ENCODE measurements at regions not wholly inside any gene's neighbourhood (a gene's known extent, or its start where the extent isn't known, plus 50 kb on each side); places are given as distances from the start of the nearest gene placed in this dataset.
"Not testable (repeated sequence)": the region's sequence is repeated elsewhere in the genome, so short reads cannot be mapped to it uniquely, and the experiment has no call there.

DNA sequence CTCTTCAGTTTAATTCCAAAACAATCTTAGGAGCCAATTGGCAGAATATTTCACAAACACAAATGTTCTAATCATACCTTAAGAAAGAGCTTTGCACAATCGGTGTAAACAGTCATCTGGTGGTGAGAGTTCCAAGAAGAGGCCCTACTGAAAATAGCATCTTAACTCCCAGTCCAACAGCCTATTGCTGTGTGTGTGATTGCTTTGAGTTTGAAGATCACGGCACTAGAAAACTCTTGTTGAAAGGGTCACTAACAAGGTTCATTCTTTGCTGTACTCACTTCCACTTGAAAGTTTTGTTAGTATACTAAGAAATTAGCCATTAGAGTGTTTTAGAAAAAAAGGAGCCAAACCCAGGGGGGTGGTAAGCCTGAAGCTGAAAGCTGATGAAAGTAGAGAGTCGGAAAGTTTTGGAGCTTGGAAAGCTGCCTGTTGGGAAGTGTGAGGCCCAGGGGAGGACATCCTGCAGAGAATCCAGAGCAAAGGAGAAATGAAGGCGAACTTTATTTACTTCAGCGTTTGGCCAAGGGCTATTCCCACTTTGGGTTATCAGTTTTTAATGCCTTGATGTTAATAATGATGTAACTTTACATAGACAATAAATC, 180.3 kb upstream of the GHR start:
- DNase-seq (ENCODE audit: extremely low spot score) = no peak
- TF ChIP-seq, protein P1, sequence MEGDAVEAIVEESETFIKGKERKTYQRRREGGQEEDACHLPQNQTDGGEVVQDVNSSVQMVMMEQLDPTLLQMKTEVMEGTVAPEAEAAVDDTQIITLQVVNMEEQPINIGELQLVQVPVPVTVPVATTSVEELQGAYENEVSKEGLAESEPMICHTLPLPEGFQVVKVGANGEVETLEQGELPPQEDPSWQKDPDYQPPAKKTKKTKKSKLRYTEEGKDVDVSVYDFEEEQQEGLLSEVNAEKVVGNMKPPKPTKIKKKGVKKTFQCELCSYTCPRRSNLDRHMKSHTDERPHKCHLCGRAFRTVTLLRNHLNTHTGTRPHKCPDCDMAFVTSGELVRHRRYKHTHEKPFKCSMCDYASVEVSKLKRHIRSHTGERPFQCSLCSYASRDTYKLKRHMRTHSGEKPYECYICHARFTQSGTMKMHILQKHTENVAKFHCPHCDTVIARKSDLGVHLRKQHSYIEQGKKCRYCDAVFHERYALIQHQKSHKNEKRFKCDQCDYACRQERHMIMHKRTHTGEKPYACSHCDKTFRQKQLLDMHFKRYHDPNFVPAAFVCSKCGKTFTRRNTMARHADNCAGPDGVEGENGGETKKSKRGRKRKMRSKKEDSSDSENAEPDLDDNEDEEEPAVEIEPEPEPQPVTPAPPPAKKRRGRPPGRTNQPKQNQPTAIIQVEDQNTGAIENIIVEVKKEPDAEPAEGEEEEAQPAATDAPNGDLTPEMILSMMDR (IDR thresholded peaks at IDR 0.05; ENCODE audit: control extremely low read depth, extremely low read depth, low read depth, missing control alignments) = no peak
- POLR2A ChIA-PET = no interaction called here
- CTCF ChIA-PET = interaction anchor here (1.1 kb wide), 1 partner anchor 16 kb away, joined by 3 read pairs; no protein-coding TSS in a partner anchor

DNA sequence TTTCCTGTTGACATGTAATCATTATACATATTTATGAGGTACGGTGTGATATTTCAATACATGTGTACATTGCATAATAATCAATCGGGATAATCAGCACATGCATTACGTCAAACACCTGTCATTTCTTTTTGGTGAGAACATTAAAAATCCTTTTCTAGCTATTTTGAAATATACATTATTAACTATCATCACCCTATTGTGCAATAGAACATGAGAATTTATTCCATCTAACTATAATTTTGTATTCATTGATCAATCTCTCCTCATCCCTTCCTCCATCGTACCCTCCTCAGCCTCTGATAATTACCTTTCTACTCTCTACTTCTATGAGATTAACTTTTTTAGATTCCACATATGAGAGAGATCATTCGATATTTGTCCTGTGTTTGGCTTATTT, 170.9 kb upstream of the GHR start:
- DNase-seq (ENCODE audit: extremely low spot score) = no peak
- CTCF ChIA-PET = no interaction called here
- TF ChIP-seq, protein P1 (IDR thresholded peaks at IDR 0.05; ENCODE audit: control extremely low read depth, extremely low read depth, low read depth, missing control alignments) = no peak
- POLR2A ChIA-PET = no interaction called here

DNA sequence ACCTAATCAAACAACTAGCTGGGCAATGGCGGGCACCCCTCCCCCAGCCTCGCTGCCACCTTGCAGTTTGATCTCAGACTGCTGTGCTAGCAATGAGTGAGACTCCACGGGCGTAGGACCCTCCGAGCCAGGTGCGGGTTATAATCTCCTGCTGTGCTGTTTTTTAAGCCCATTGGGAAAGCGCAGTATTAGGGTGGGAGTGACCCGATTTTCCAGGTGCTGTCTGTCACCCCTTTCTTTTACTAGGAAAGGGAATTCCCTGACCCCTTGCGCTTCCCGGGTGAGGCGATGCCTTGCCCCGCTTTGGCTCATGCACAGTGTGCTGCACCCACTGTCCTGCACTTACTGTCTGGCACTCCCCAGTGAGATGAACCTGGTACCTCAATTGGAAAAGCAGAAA, 163.3 kb upstream of the GHR start:
- CTCF ChIA-PET = not testable (repeated sequence)

DNA sequence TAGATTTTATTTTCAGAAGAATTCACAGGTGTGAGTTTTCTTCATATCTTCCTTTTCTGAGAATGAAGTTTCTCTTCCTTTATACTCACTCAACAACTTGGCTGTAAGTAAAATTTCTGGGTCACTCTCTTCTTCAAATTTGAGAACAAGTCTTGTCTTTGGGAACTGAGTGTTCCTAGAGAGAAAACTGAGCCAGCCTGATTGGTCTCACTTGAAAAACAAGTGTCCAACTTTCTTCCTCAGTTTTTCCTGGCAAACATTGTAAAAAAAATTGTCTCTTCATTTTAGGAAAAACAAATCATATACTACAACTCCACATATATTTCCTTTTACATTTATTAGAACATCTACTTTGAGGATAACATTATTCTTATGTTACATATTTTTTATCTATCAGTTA, 156.1 kb upstream of the GHR start:
- POLR2A ChIA-PET = no interaction called here
- TF ChIP-seq, protein P1 (IDR thresholded peaks at IDR 0.05; ENCODE audit: control extremely low read depth, extremely low read depth, low read depth, missing control alignments) = no peak
- DNase-seq (ENCODE audit: extremely low spot score) = no peak
- CTCF ChIA-PET = no interaction called here

More for the DNA sequence above, 163.3 kb upstream of the GHR start:
- DNase-seq (ENCODE audit: extremely low spot score); POLR2A ChIA-PET: not testable (repeated sequence)

DNA sequence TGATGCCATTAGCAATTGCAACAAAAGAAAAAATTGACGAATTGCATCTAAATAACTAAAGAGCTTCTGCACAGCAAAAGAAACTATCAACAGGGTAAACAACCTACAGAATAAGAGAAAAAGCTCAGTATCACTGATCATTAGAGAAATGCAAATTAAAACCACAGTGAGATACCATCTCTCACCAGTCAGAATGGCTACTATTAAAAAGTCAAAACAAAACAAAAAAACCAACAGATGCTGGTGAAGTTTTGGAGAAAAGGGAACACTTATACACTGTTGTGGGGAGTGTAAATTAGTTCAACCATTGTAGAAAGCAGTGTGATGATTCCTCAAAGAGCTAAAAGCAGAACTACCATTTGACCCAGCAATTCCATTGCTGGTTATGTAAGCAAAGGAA, 155.1 kb upstream of the GHR start:
- CTCF ChIA-PET = interaction anchor here (1.0 to 1.4 kb wide), 2 partner anchors 9 to 12 kb away, joined by 3 read pairs; no protein-coding TSS in a partner anchor
- DNase-seq (ENCODE audit: extremely low spot score); POLR2A ChIA-PET: not testable (repeated sequence)

DNA sequence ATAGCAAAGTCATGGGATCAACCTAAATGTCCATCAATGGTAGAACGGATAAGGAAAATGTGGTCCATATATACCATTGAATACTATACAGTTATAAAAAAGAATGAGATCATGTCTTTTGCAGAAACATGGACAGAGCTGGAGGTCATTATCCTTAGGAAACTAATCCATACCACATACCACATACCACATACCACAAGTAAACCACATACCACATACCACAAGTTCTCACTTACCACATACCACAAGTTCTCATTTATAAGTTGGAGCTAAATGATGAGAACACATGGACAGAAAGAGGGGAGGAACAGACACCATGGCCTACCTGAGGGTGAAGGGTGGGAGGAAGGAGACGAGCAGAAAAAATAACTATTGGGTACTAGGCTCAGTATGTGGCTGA, 154.6 kb upstream of the GHR start:
- ChIA-PET CTCF (interaction anchor here (1.0 to 1.4 kb wide), 2 partner anchors 8 to 12 kb away, joined by 3 read pairs; no protein-coding TSS in a partner anchor), POLR2A (no interaction called here)
- TF ChIP-seq, protein P1 (IDR thresholded peaks at IDR 0.05; ENCODE audit: control extremely low read depth, extremely low read depth, low read depth, missing control alignments) = no peak
- DNase-seq (ENCODE audit: extremely low spot score) = no peak

DNA sequence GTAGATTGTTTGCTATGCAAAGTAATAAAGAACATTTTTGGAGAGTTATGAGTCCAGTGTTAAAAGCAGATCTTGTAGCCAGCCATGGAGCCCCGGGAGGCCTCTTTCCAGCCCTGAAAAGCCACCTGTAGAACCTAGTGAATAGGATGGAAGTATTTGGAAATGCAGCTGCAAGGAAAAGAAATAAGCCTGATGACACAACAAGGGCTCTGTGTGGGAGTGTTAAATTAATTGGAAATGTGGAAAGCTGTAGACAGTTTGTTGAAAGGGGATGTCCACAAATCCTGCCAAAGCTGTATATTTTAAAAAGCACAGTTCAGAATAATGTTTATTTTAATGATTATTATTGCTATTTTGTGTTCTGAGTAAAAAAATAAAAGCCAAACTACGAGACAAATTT, 152.5 kb upstream of the GHR start:
- DNase-seq (ENCODE audit: extremely low spot score) = no peak
- TF ChIP-seq, protein P1 (IDR thresholded peaks at IDR 0.05; ENCODE audit: control extremely low read depth, extremely low read depth, low read depth, missing control alignments) = no peak
- POLR2A ChIA-PET = no interaction called here
- CTCF ChIA-PET = no interaction called here

DNA sequence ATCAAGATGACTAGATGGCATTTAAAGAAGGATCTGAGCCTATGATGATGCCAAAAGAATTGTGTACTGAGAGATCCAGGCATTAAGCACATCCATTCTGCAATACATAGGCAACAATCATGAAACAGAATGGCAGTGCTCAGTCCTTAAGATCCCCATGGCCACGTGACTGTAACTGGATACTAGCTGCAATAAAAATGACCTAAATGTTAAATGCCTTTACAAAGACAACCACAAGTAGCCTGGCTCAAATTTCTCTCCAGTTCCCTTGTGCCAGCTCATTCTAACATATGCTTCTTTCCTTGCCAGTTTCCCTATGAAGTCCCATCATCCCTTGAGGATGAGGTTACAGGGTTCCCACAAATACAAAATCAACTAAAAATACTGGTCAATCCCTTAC, 148.3 kb upstream of the GHR start:
- ChIA-PET CTCF (no interaction called here), POLR2A (no interaction called here)
- no peak for DNase-seq (ENCODE audit: extremely low spot score)
- TF ChIP-seq, protein P1 (IDR thresholded peaks at IDR 0.05; ENCODE audit: control extremely low read depth, extremely low read depth, low read depth, missing control alignments) = no peak

Data from GM10248 (cell line).